PC-9 (cell line): ENCODE measurements at regions not wholly inside any gene's neighbourhood (a gene's known extent, or its start where the extent isn't known, plus 50 kb on each side); places are given as distances from the start of the nearest gene placed in this dataset.

Source experiments
- CTCF ChIP-seq: fragments of 200-600 bp; sonication (generic); conservative IDR thresholded peaks from 2 replicates; pipeline ENCODE4 v1.6.1; 2017; ENCODE audit warnings: mixed run types, antibody characterized with exemption, mild to moderate bottlenecking, moderate library complexity
- EZH2 ChIP-seq: fragments of 200-600 bp; sonication (generic); IDR thresholded peaks from 2 replicates; pipeline ENCODE4 v1.8.0; 2017; ENCODE audit warnings: antibody characterized with exemption, low read depth

DNA sequence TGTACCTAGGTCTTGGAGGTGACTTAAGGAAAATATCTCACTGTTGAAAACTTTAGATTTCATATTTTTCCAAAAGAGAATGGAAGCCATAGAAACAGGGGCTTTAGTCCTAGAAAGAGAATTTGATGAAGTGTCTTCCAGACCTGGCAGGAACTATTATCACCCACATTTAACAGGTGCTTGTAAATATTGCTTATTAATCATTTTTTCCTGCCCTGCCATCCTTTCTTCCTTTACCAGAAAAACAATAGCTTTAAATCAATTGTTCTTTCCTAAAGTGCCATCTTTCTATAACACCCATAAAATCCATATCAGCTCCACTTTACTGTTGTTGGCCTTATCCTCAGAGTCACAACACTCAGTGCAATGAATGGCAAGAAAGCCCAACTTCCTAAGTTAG is 350.9 kb downstream of the YTHDC2 start:
- no peak for TF ChIP-seq CTCF
- TF ChIP-seq EZH2 = no peak
